DMS153 (cell line): ENCODE measurements at regions not wholly inside any gene's neighbourhood (a gene's known extent, or its start where the extent isn't known, plus 50 kb on each side); places are given as distances from the start of the nearest gene placed in this dataset.
"Not testable (repeated sequence)": the region's sequence is repeated elsewhere in the genome, so short reads cannot be mapped to it uniquely, and the experiment has no call there.

Experiments used
- DNase-seq: peaks from one replicate; lab custom pipeline; 2025; lab: John Stamatoyannopoulos, UW

GRCh38 chr13:68806125-68806524 lies 1301.5 kb upstream of the ATXN8OS start:
- DNase-seq = no peak

DNA sequence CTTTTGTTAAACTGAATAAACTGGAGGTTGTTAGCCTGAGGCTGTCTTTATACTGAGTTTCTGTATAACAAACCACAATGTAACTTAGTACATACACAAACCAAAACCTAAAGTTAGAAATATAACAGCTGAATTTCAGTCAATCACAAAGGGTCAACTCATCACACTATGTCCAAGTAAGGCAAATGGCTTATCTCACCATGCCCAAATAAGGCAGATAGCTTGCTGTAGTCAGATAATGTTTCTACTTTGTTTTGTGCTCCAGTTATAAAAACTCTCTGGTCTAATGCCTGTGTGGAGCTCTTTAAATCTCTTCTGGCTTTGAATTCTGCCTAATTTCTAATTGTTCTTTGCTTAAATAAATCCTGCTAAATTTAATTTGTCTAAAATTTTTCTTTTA lies 1323.4 kb upstream of the ATXN8OS start:
- no peak for DNase-seq

DNA sequence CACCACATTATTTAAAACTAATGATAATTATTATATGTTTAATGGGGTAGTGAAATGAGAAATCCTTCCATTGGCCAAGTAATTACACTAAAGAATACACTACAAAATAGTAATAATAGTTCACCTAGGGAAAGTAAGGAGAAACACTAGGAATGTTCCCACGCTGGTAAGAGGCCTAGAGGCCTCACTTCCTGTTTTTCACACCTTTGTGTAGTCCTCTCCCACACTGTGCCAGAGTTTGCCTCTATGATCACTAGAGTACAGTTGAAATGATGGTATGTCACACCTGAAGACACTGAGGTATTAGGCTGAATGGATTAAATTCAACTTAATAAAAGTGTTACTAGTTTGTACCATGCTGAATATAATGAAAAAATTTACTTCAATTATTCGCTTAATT lies 1348.0 kb upstream of the ATXN8OS start:
- DNase-seq = no peak

GRCh38 chr13:68749796-68750195 lies 1357.8 kb upstream of the ATXN8OS start:
- DNase-seq = no peak

DNA sequence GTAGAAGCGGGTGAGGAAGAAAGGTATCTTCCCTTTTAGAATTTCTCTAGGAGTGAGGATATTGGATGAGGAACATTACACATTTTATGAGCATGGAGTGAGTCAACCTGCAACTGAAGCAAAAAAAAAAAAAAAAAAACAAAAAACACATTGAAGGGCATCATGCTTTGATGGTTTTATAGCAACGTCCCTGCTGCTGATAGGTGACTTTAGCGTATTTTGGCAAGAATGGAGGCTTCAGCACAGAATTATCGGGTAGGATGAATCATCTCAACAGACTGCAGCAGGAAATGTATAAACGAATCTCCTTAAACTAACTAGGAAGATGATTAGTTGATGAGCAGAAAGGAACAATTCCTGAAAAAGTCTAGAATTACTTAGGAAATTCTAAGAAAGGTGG lies 1359.6 kb upstream of the ATXN8OS start:
- DNase-seq = peak; percentile 34

DNA sequence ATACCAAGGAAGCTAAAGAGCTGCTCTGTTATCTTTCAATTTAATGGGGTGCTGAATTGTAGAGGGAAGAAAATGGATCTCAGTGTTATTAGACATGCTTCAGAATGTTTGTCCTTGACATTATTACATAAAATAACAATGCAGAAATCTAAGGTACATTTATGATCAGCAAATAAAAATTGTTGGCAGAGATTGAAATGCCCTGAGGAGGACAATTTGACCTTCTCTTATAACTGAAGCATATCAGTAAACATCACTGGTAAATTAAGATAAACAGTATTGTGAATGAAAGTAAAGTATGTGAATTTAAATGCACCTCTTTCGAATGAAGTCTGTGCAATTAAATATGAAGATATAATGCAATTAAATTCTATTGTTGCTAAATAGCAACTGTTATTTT lies 1362.1 kb upstream of the ATXN8OS start:
- DNase-seq = peak; percentile 33

DNA sequence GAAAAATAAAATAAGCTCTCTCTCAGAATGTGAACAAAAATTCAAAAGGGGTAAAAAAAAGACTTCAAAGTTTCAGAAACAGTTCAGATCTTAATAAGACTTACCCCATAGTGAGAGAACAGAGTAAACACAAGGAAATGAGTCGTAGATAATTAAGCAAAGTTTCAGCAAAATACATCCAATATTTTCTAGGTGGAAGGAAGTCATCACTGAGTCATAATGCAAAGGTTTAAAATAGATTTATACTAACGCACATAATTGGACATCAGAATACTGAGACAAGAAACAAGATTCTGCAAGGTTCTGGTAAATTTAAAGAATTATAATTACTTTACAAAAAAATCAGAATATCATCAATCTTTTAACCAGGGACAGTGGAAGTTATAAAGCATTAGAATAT lies 1370.7 kb upstream of the ATXN8OS start:
- DNase-seq = no peak

GRCh38 chr13:68727798-68728197 lies 1379.8 kb upstream of the ATXN8OS start:
- no peak for DNase-seq

GRCh38 chr13:68727165-68727564 lies 1380.5 kb upstream of the ATXN8OS start:
- DNase-seq = no peak

DNA sequence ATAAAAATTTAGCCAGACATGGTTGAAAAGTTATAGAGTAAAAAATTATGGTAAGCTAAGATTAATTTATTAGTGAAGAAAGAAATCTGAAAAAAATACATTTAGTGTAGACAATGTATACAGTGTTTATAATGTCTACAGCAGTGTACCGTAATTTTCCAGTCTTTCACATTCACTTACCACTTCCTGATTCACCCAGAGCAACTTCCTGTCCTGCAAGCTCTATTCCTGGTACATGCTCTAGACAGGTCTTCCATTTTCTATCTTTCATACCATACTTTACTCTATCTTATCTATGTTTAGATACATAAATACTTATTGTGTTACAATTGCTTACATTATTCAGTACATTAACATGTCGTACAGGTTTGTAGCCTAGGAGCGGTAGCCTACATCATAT lies 1387.8 kb upstream of the ATXN8OS start:
- no peak for DNase-seq

DNA sequence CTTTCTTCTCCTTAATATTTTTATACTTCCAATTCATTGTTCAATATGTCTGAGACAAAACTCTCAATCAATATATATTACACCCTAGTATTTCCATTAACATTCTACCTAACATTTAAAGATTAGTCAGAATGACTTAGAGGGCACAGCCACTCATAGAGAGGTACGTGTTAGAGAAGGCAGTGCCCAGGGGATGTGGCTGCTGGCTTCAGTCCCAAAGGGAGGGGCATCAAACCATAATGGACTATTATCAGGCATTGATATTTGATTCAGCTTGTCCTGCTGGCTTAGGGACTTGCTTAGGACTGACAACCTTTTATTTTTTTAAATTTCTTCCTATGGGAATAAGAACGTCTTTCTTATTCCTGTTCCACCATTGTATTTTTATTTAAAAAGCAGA lies 1392.0 kb upstream of the ATXN8OS start:
- DNase-seq = no peak

- DNase-seq = no peak
Observed at GRCh38 chr13:68714292-68714691, 1393.3 kb upstream of the ATXN8OS start.

- no peak for DNase-seq
Observed at GRCh38 chr13:68713394-68713793, 1394.2 kb upstream of the ATXN8OS start.

- no peak for DNase-seq
Observed at GRCh38 chr13:68708336-68708908, 1399.2 kb upstream of the ATXN8OS start.

DNA sequence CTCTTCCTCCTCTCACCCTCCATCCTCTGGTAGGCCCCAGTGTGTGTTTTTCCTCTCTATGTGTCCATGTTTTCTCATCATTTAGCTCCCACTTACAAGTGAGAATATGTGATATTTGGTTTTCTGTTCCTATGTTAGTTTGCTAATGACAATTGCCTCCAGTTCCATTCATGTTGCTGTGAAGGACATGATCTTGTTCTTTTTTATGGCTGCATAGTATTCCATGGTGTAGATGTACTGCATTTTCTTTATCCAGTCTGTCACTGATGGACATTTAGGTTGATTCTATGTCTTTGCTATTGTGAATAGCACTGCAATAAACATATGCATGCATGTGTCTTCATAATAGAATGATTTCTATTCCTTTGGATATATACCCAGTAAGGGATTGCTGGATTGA lies 1401.6 kb upstream of the ATXN8OS start:
- not testable (repeated sequence) for DNase-seq

DNA sequence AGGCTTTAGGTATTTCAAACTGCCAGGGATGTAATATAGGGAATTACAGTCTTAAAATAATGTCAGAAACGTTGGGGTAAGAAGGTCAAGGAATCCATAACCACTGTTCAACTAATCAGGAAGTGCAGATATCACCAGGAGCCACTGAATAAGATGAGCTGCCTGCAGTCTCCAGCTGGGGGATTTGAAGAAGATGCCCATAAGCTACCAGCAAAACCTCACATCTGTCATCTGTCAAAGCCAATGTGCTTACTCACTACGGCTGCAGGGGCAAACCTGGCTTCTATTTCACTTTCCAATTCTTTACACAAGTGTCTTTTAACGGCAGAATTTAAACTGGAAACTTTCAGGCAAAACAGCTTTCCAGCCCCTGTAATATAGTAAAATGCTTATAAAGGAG lies 1410.1 kb upstream of the ATXN8OS start:
- no peak for DNase-seq

GRCh38 chr13:68696907-68697306 lies 1410.7 kb upstream of the ATXN8OS start:
- DNase-seq = no peak

- no peak for DNase-seq
Observed at GRCh38 chr13:68692049-68692448, 1415.6 kb upstream of the ATXN8OS start.

GRCh38 chr13:68690567-68690966 lies 1417.1 kb upstream of the ATXN8OS start:
- no peak for DNase-seq

- DNase-seq = no peak
Observed at GRCh38 chr13:68676513-68677115, 1431.0 kb upstream of the ATXN8OS start.

DNA sequence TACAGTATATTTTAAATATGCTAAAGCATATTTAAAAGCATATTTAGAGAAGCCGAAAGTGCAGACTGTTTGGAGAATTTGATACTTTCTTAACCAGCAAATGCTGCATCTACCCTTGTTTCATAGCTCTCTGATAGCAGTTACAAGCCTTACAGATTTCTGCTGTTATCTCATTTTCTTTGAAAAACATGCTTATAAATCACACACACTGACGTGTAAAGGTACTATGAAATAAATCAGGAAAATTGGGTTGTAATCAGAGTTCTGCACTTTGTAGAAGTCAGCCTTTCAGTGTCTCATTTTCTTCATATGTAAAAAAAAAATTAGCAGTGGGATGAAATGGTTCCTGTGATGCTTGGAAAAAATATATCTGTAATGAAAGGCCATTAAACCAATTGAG lies 1432.4 kb upstream of the ATXN8OS start:
- DNase-seq = no peak

DNA sequence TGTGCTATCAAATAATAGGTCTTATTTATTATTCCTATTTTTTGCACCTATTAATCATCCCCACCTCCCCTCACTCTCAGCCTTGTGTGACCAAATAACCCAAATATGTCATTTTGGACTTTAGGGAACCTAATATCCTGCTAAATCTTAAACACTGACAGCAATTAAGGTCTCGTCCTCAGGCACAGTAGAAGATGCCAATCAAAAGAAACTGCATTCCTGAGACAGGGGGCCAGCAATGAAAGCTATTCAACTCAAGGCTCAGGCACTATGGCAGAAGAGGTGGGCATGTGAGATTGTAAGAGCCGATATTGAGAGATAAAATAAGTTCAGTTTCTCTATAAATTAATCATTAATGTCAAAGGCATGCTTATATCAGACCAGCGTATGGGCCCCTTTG lies 1437.7 kb upstream of the PCDH9 start:
- no peak for DNase-seq

DNA sequence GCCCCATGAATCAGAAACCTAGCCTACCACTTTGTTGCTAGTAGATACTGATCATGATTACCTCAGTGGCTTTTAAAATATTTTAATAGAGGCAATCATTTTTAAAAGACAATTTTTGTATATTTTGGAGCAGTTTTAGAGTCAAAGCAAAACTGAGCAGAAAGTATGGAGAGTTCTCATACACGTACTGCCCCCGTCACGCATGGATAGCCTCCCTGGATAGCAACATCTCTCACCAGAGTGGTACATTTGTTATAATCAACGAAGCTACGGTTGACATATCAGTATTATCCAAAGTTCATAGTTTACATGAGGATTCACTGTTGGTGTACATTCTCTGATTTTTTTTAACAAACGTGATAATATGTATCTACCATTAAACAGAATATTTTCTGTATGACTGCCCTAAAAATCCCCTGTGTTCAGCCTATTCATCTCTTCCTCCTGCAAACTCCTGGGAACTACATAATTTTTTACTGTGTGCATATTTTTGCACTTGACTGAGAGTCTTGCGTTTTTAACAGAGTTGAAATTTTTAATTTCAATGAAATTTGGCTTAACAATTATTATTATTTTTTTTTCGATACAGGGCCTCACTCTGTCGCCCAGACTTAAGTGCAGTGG lies 1436.8 kb upstream of the PCDH9 start:
- DNase-seq = no peak

GRCh38 chr13:68645814-68646213 lies 1415.7 kb upstream of the PCDH9 start:
- no peak for DNase-seq
